A549 (cell line): ENCODE measurements at regions not wholly inside any gene's neighbourhood (a gene's known extent, or its start where the extent isn't known, plus 50 kb on each side); places are given as distances from the start of the nearest gene placed in this dataset.

Source experiments
- ATAC-seq, 2 experiments: fragments of 200-7000 bp in 1 of 2; fragments of >200 bp in 1 of 2; cut with Nextera tagmentation in 1 of 2; cut with Tn5 transposase in 1 of 2; 3 replicates each; pipeline versions ENCODE4 v1.8.0 to v1.9.1; 2018 to 2020; ENCODE audit warnings: mild to moderate bottlenecking in 1 of 2, moderate library complexity in 1 of 2
- CTCF ChIA-PET: fragments of 300-600 bp; sonication (Branson Sonifier 250); formaldehyde crosslinking; extraction: SDS; loops from one replicate; lab custom pipeline; 2021; ENCODE audit warnings: antibody characterized with exemption, inconsistent platforms; lab: Yijun Ruan, JAX
- POLR2A ChIA-PET: fragments of 350-600 bp; formaldehyde crosslinking; extraction: SDS; loops from one replicate; lab custom pipeline; 2021; ENCODE audit warnings: antibody characterized with exemption, inconsistent platforms; lab: Yijun Ruan, JAX
- DNase-seq, 2 experiments: peaks; one replicate each; pipeline versions ENCODE4 v3.0.0 to v3.0.0-alpha.2; 2011 to 2016; ENCODE audit warnings: low read depth in 1 of 2, low spot score in 1 of 2
- FAIRE-seq: peaks from 2 replicates; lab custom pipeline; 2011; peaks lifted over from hg19 to GRCh38; lab: Jason Lieb, UNC
- H3K27ac ChIP-seq, 2 experiments: fragments of >200 bp; sonication (Bioruptor Twin); formaldehyde crosslinking; 3 replicates each; pipeline ENCODE4 v1.5.1; 2016 to 2017
- H3K4me1 ChIP-seq: fragments of >200 bp; sonication (Bioruptor Twin); formaldehyde crosslinking; 3 replicates; pipeline ENCODE4 v1.6.1; 2016
- H3K4me2 ChIP-seq: fragments of >200 bp; sonication (Bioruptor Twin); formaldehyde crosslinking; 3 replicates; pipeline ENCODE4 v1.6.1; 2016
- H3K4me3 ChIP-seq: fragments of >200 bp; sonication (Bioruptor Twin); formaldehyde crosslinking; 3 replicates; pipeline ENCODE4 v1.5.1; 2016
- H3K9me3 ChIP-seq: fragments of >200 bp; sonication (Bioruptor Twin); formaldehyde crosslinking; 3 replicates; pipeline ENCODE4 v1.6.1; 2016
- ATOH8 ChIP-seq: fragments of 250-450 bp; sonication (Bioruptor Pico); IDR thresholded peaks from 2 replicates; pipeline ENCODE4 v1.5.0; 2020; ENCODE audit warnings: low read depth, mild to moderate bottlenecking, moderate library complexity
- CHD2 ChIP-seq: fragments of 150-350 bp; IDR thresholded peaks from 2 replicates; pipeline ENCODE4 v1.6.1; 2014; ENCODE audit warnings: low read length; ENCODE audit not compliant: partially characterized antibody
- EHF ChIP-seq: fragments of 250-450 bp; sonication (Bioruptor Pico); IDR thresholded peaks from 2 replicates; pipeline ENCODE4 v1.5.0; 2020; ENCODE audit warnings: mild to moderate bottlenecking
- EHMT2 ChIP-seq: fragments of 200-600 bp; sonication (generic); IDR thresholded peaks from 2 replicates; pipeline ENCODE4 v1.6.1; 2016; ENCODE audit warnings: antibody characterized with exemption, low read depth, mild to moderate bottlenecking, moderate library complexity
- FOSB ChIP-seq: fragments of 250-450 bp; sonication (Bioruptor Pico); IDR thresholded peaks from 2 replicates; pipeline ENCODE4 v1.5.0; 2020; ENCODE audit warnings: mild to moderate bottlenecking, moderate library complexity
- FOSL2 ChIP-seq, 2 experiments: fragments of 450-650 bp in 1 of 2; fragments of >200 bp in 1 of 2; sonication (Bioruptor Twin) in 1 of 2; formaldehyde crosslinking; IDR thresholded peaks; 2 replicates each; pipeline versions ENCODE4 v1.5.0 to v1.6.1; 2016 to 2020; ENCODE audit warnings: mild to moderate bottlenecking in 1 of 2, moderate library complexity in 1 of 2
- HEYL ChIP-seq: fragments of 250-450 bp; sonication (Bioruptor Pico); IDR thresholded peaks from 2 replicates; pipeline ENCODE4 v1.8.0; 2021; ENCODE audit warnings: mild to moderate bottlenecking, moderate library complexity
- HOXA7 ChIP-seq: fragments of 250-450 bp; sonication (Bioruptor Pico); IDR thresholded peaks from 2 replicates; pipeline ENCODE4 v1.5.0; 2020; ENCODE audit warnings: mild to moderate bottlenecking, moderate library complexity
- JUNB ChIP-seq: fragments of >200 bp; sonication (Bioruptor Twin); formaldehyde crosslinking; IDR thresholded peaks from 2 replicates; pipeline ENCODE4 v1.6.1; 2016
- KDM1A ChIP-seq: fragments of 200-600 bp; sonication (generic); IDR thresholded peaks from 2 replicates; pipeline ENCODE4 v1.6.1; 2016; ENCODE audit warnings: low read depth, mild to moderate bottlenecking
- KDM5A ChIP-seq: fragments of 200-600 bp; sonication (generic); IDR thresholded peaks from 2 replicates; pipeline ENCODE4 v1.6.1; 2016; ENCODE audit warnings: antibody characterized with exemption, mild to moderate bottlenecking
- NR3C1 ChIP-seq: fragments of >200 bp; sonication (Bioruptor Twin); formaldehyde crosslinking; IDR thresholded peaks from 3 replicates; pipeline ENCODE4 v1.6.1; 2017
- RAD21 ChIP-seq, 2 experiments: fragments of >200 bp in 1 of 2; sonication (Bioruptor Twin) in 1 of 2; formaldehyde crosslinking in 1 of 2; IDR thresholded peaks in 1 of 2; conservative IDR thresholded peaks in 1 of 2; 2 replicates in 1 of 2; 3 replicates in 1 of 2; pipeline ENCODE4 v1.6.1; 2012 to 2018; ENCODE audit warnings: inconsistent platforms in 1 of 2
- REST ChIP-seq: fragments of 200-600 bp; sonication (generic); IDR thresholded peaks from 2 replicates; pipeline ENCODE4 v1.6.1; 2016; ENCODE audit warnings: antibody characterized with exemption, mild to moderate bottlenecking, moderate library complexity
- RFX5 ChIP-seq: fragments of 450-650 bp; IDR thresholded peaks from 2 replicates; pipeline ENCODE4 v1.7.1; 2014; ENCODE audit warnings: antibody characterized with exemption, mild to moderate bottlenecking, moderate library complexity
- SREBF2 ChIP-seq: fragments of 450-650 bp; IDR thresholded peaks from 2 replicates; pipeline ENCODE4 v1.6.1; 2014; ENCODE audit warnings: mild to moderate bottlenecking, moderate library complexity
- ZNF302 ChIP-seq: fragments of 250-450 bp; sonication (Bioruptor Pico); IDR thresholded peaks from 2 replicates; pipeline ENCODE4 v1.9.0; 2021; ENCODE audit warnings: inconsistent platforms, mild to moderate bottlenecking, moderate library complexity
- ZSCAN20 ChIP-seq: fragments of 250-450 bp; sonication (Bioruptor Pico); IDR thresholded peaks from 2 replicates; pipeline ENCODE4 v1.8.0; 2022; ENCODE audit warnings: mild to moderate bottlenecking, moderate library complexity
- WGBS: methylation state at CpG from one replicate; pipeline ENCODE4 v1.1.6; 2017; ENCODE audit errors: missing lambda C conversion rate; 5-methylcytosine and 5-hydroxymethylcytosine counted together
- TF ChIP-seq, protein P1 (sequence below): fragments of >200 bp; sonication (Bioruptor Twin); formaldehyde crosslinking; IDR thresholded peaks from 3 replicates; pipeline ENCODE4 v1.5.1; 2016
- TF ChIP-seq, protein P2 (sequence below): fragments of 250-450 bp; sonication (Bioruptor Pico); IDR thresholded peaks from 2 replicates; pipeline ENCODE4 v1.5.0; 2021; ENCODE audit warnings: mild to moderate bottlenecking, moderate library complexity, borderline replicate concordance

DNA sequence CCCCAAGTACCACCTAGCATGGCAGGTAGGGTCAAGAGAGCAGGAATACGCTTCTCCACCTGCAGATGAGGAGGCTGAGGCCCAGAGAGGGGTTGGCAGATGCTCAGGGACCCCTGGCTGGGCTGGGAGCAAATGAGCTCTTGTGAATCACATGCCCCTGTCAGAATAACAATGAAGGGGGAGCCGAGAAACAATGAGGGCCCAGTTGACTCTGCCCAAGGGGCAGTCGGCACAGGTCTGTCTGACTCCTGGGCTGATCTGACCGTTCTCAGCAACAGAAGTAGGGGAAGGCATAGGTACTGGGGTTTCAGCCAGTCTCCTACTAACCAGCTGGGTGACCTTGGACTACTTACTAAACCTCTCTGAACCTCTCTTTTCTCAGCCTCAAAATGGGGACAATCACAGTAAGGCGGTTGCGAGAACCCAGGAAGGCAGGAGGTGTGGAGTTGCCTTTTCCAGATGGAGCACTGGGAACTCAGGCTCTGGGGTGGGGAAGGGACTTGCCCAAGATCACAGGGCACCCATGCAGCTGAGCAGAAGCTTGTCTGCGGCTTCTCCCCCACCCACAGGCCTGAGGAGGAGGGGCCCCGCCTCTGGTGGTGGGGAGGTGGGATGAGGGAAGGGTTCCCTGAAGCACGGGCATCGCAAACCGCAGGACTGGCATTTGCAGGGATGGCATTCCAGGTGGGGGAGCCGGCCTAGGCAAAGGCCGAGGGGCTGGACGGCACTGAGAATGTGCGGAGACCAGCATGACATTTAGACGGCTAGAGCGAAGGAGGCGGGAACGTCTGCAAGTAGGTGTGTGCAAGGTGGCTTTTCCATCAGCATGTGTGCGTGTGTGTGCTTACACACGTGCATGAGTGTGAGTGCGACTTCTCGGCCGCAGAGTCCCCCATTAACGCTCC, 163.0 kb downstream of the MN1 start:
- FAIRE-seq (no peak), DNase-seq (no peak), ATAC-seq (no peak)
- no peak overlapping the region for H3K4me2 ChIP-seq
- H3K9me3 ChIP-seq, result no peaks in the 10 kb centered on the region
- no peak overlapping the region for H3K4me3 ChIP-seq
- CTCF ChIA-PET, result no interaction called here
- POLR2A ChIA-PET, result no interaction called here
- no peak overlapping the region for H3K27ac ChIP-seq
- WGBS, result 84% methylated on average over 24 of the region's 25 CpGs
- H3K4me1 ChIP-seq, result no peaks in the 10 kb centered on the region
- TF ChIP-seq JUNB, result no peak
- TF ChIP-seq ZNF302 (CRISPR knock-in tag), result no peak
- no peak for TF ChIP-seq FOSL2 (IDR thresholded peaks at IDR 0.05)
- no peak for TF ChIP-seq FOSL2 (CRISPR knock-in tag; IDR thresholded peaks at IDR 0.05)
- no peak for TF ChIP-seq KDM5A
- no peak for TF ChIP-seq HEYL
- TF ChIP-seq RAD21 (conservative IDR thresholded peaks at IDR 0.05 in 1 of 2, IDR thresholded peaks at IDR 0.05 in 1 of 2), result no peak
- TF ChIP-seq CHD2, result no peak
- TF ChIP-seq ATOH8 (CRISPR knock-in tag), result no peak
- TF ChIP-seq ZSCAN20, result no peak
- TF ChIP-seq REST, result no peak
- TF ChIP-seq EHF, result no peak
- no peak for TF ChIP-seq SREBF2
- no peak for TF ChIP-seq NR3C1
- TF ChIP-seq EHMT2, result no peak
- TF ChIP-seq, protein P1, sequence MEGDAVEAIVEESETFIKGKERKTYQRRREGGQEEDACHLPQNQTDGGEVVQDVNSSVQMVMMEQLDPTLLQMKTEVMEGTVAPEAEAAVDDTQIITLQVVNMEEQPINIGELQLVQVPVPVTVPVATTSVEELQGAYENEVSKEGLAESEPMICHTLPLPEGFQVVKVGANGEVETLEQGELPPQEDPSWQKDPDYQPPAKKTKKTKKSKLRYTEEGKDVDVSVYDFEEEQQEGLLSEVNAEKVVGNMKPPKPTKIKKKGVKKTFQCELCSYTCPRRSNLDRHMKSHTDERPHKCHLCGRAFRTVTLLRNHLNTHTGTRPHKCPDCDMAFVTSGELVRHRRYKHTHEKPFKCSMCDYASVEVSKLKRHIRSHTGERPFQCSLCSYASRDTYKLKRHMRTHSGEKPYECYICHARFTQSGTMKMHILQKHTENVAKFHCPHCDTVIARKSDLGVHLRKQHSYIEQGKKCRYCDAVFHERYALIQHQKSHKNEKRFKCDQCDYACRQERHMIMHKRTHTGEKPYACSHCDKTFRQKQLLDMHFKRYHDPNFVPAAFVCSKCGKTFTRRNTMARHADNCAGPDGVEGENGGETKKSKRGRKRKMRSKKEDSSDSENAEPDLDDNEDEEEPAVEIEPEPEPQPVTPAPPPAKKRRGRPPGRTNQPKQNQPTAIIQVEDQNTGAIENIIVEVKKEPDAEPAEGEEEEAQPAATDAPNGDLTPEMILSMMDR, result no peak
- TF ChIP-seq RFX5, result no peak
- TF ChIP-seq FOSB (CRISPR knock-in tag), result no peak
- no peak for TF ChIP-seq KDM1A
- no peak for TF ChIP-seq HOXA7 (CRISPR knock-in tag)
- TF ChIP-seq, protein P2, sequence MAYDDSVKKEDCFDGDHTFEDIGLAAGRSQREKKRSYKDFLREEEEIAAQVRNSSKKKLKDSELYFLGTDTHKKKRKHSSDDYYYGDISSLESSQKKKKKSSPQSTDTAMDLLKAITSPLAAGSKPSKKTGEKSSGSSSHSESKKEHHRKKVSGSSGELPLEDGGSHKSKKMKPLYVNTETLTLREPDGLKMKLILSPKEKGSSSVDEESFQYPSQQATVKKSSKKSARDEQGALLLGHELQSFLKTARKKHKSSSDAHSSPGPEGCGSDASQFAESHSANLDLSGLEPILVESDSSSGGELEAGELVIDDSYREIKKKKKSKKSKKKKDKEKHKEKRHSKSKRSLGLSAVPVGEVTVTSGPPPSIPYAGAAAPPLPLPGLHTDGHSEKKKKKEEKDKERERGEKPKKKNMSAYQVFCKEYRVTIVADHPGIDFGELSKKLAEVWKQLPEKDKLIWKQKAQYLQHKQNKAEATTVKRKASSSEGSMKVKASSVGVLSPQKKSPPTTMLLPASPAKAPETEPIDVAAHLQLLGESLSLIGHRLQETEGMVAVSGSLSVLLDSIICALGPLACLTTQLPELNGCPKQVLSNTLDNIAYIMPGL, result no peak
